ENCODE measurements at regions not wholly inside any gene's neighbourhood (a gene's known extent, or its start where the extent isn't known, plus 50 kb on each side); places are given as distances from the start of the nearest gene placed in this dataset.
"Not testable (repeated sequence)": the region's sequence is repeated elsewhere in the genome, so short reads cannot be mapped to it uniquely, and the experiment has no call there.

DNA sequence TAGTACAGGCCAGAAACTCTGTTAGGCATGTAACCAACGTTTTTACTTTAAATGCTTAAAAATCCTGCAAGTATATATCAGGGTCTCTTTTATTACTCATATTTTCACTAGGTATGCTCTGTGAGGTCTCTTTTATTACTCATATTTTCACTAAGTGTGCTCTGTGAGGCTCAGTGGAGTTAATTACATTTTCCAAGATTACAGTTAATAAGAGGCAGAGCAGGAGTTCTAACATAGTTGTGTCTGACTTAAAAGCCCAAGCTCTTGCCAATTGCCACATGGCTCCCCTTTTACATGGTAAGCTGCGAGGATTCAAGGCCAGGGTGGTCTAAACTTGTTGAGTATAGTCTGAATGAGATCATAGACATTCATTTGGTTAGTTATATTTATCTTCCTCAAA is 81.0 kb upstream of the ARMCX2 start:
- TF ChIP-seq EZH2phosphoT487 (IDR thresholded peaks at IDR 0.05; ENCODE audit: insufficient read depth, low read depth) (no peak), EZH2 (IDR thresholded peaks at IDR 0.05; ENCODE audit: insufficient read depth, poor library complexity, severe bottlenecking) (no peak)
- Histone ChIP-seq H3K27ac (no peak overlapping the region), H3K9me3 (ENCODE audit: low read depth) (no peaks in the 10 kb centered on the region), H3K4me1 (ENCODE audit: insufficient read depth) (no peaks in the 10 kb centered on the region), H2AFZ (no peak overlapping the region), H3F3A (ENCODE audit: insufficient read depth) (no peaks in the 10 kb centered on the region), H3K9me2 (ENCODE audit: insufficient read depth) (no peaks in the 10 kb centered on the region), H4K20me1 (ENCODE audit: insufficient read depth) (no peaks in the 10 kb centered on the region), H3K79me2 (ENCODE audit: insufficient read depth) (no peaks in the 10 kb centered on the region), H3K4me2 (ENCODE audit: unreplicated experiment) (no peak overlapping the region), H3K9ac (no peak overlapping the region), H3K36me3 (ENCODE audit: low read depth) (no peaks in the 10 kb centered on the region), H3K4me3 (no peak overlapping the region), H3K27me3 (replicated peaks; ENCODE audit: insufficient read depth) (no peaks in the 10 kb centered on the region)
- 0 to 3% methylated on average over 2 of the region's 2 CpGs for WGBS, 2 experiments (ENCODE audit: low coverage in 1 of 2, low lambda C conversion rate in 2 of 2, missing lambda C conversion rate in 2 of 2)
- no peak for DNase-seq
- in situ Hi-C loops (cut with MboI) = no loop called here

DNA sequence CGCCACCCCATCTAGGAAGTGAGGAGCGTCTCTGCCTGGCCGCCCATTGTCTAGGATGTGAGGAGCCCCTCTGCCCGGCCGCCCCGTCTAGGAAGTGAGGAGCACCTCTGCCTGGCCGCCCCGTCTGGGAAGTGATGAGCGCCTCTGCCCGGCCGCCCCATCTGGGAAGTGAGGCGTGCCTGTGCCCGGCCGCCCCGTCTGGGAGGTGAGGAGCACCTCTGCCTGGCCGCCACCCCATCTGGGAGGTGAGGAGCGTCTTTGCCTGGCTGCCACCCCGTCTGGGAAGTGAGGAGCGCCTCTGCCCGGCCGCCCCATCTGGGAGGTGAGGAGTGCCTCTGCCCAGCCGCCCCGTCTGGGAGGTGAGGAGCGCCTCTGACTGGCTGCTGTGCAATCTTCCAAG is 79.2 kb upstream of the ARMCX2 start:
- H3K9me3 ChIP-seq (ENCODE audit: low read depth); H2AFZ ChIP-seq; H3K9ac ChIP-seq; H3K36me3 ChIP-seq (ENCODE audit: low read depth); H4K20me1 ChIP-seq (ENCODE audit: insufficient read depth); in situ Hi-C loops (cut with MboI); H3K4me3 ChIP-seq; H3F3A ChIP-seq (ENCODE audit: insufficient read depth); H3K4me2 ChIP-seq (ENCODE audit: unreplicated experiment); H3K27me3 ChIP-seq (replicated peaks; ENCODE audit: insufficient read depth); H3K4me1 ChIP-seq (ENCODE audit: insufficient read depth); H3K9me2 ChIP-seq (ENCODE audit: insufficient read depth); H3K79me2 ChIP-seq (ENCODE audit: insufficient read depth); H3K27ac ChIP-seq; DNase-seq: not testable (repeated sequence)
- WGBS, 2 experiments (ENCODE audit: low coverage in 1 of 2, low lambda C conversion rate in 2 of 2, missing lambda C conversion rate in 2 of 2) = 67 to 70% methylated on average over 2 to 12 of the region's 24 CpGs

- H3K9ac ChIP-seq; DNase-seq; H3K4me2 ChIP-seq (ENCODE audit: unreplicated experiment); H3K4me3 ChIP-seq; H3K36me3 ChIP-seq (ENCODE audit: low read depth); H3K27ac ChIP-seq; in situ Hi-C loops (cut with MboI); H3K4me1 ChIP-seq (ENCODE audit: insufficient read depth); H3F3A ChIP-seq (ENCODE audit: insufficient read depth); H4K20me1 ChIP-seq (ENCODE audit: insufficient read depth); H3K27me3 ChIP-seq (replicated peaks; ENCODE audit: insufficient read depth); H3K9me3 ChIP-seq (ENCODE audit: low read depth); H3K9me2 ChIP-seq (ENCODE audit: insufficient read depth); H3K79me2 ChIP-seq (ENCODE audit: insufficient read depth); H2AFZ ChIP-seq: not testable (repeated sequence)
- 66 to 77% methylated on average over 7 to 17 of the region's 17 CpGs for WGBS, 2 experiments (ENCODE audit: low coverage in 1 of 2, low lambda C conversion rate in 2 of 2, missing lambda C conversion rate in 2 of 2)
Observed at GRCh38 chrX:101738411-101738810, 78.8 kb upstream of the ARMCX2 start.

- Histone ChIP-seq H3K79me2 (ENCODE audit: insufficient read depth) (no peaks in the 10 kb centered on the region), H3K4me2 (ENCODE audit: unreplicated experiment) (no peak overlapping the region), H3K9ac (no peak overlapping the region), H2AFZ (no peak overlapping the region), H3K36me3 (ENCODE audit: low read depth) (no peaks in the 10 kb centered on the region), H3K4me1 (ENCODE audit: insufficient read depth) (no peaks in the 10 kb centered on the region), H3F3A (ENCODE audit: insufficient read depth) (no peaks in the 10 kb centered on the region), H3K27ac (no peak overlapping the region), H4K20me1 (ENCODE audit: insufficient read depth) (no peaks in the 10 kb centered on the region), H3K27me3 (replicated peaks; ENCODE audit: insufficient read depth) (no peaks in the 10 kb centered on the region), H3K4me3 (no peak overlapping the region), H3K9me2 (ENCODE audit: insufficient read depth) (no peaks in the 10 kb centered on the region), H3K9me3 (ENCODE audit: low read depth) (no peaks in the 10 kb centered on the region)
- no peak for TF ChIP-seq EZH2phosphoT487 (IDR thresholded peaks at IDR 0.05; ENCODE audit: insufficient read depth, low read depth)
- no peak for TF ChIP-seq EZH2 (IDR thresholded peaks at IDR 0.05; ENCODE audit: insufficient read depth, poor library complexity, severe bottlenecking)
- in situ Hi-C loops (cut with MboI) = no loop called here
- WGBS, 2 experiments (ENCODE audit: low coverage in 1 of 2, low lambda C conversion rate in 2 of 2, missing lambda C conversion rate in 2 of 2) = 93 to 100% methylated on average over 1 of the region's 1 CpG
- DNase-seq = no peak
Observed at GRCh38 chrX:101736651-101737050, 77.0 kb upstream of the ARMCX2 start.

DNA sequence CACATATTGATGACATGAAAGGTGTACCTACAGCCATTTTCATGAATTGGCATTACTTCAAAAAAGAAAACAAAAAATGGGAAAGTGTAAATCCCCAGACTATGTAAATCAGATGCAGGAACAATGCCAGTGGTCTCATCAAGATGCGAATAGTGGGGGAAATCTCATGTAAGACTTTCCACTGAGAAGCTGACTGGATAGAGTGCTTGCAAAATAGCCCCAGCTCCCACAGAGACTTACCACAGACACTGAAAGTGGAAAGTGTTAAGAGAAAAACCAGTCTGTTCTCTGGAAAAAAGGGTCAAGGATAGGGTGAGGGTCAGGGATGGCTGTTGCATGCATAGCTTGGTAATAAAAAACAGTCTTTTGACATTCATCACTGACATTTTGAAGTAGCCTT is 73.2 kb upstream of the ARMCX2 start:
- no peak overlapping the region for H3K27ac ChIP-seq
- H3K4me3 ChIP-seq = no peak overlapping the region
- H3K9me2 ChIP-seq (ENCODE audit: insufficient read depth) = no peaks in the 10 kb centered on the region
- no peak overlapping the region for H3K9ac ChIP-seq
- H3K4me2 ChIP-seq (ENCODE audit: unreplicated experiment) = no peak overlapping the region
- 67 to 90% methylated on average over 1 of the region's 1 CpG for WGBS, 2 experiments (ENCODE audit: low coverage in 1 of 2, low lambda C conversion rate in 2 of 2, missing lambda C conversion rate in 2 of 2)
- H3K9me3 ChIP-seq (ENCODE audit: low read depth) = no peaks in the 10 kb centered on the region
- no peaks in the 10 kb centered on the region for H3F3A ChIP-seq (ENCODE audit: insufficient read depth)
- H4K20me1 ChIP-seq (ENCODE audit: insufficient read depth) = no peaks in the 10 kb centered on the region
- DNase-seq = no peak
- no peaks in the 10 kb centered on the region for H3K79me2 ChIP-seq (ENCODE audit: insufficient read depth)
- H2AFZ ChIP-seq = no peak overlapping the region
- no peaks in the 10 kb centered on the region for H3K27me3 ChIP-seq (replicated peaks; ENCODE audit: insufficient read depth)
- TF ChIP-seq EZH2phosphoT487 (IDR thresholded peaks at IDR 0.05; ENCODE audit: insufficient read depth, low read depth) (no peak), EZH2 (IDR thresholded peaks at IDR 0.05; ENCODE audit: insufficient read depth, poor library complexity, severe bottlenecking) (no peak)
- H3K4me1 ChIP-seq (ENCODE audit: insufficient read depth) = no peaks in the 10 kb centered on the region
- no peaks in the 10 kb centered on the region for H3K36me3 ChIP-seq (ENCODE audit: low read depth)
- in situ Hi-C loops (cut with MboI) = no loop called here

All from GM23248 (cell line).